OCI-LY3 (cell line): ENCODE measurements at regions not wholly inside any gene's neighbourhood (a gene's known extent, or its start where the extent isn't known, plus 50 kb on each side); places are given as distances from the start of the nearest gene placed in this dataset.

Experiments
- H2AFZ ChIP-seq: fragments of 200-600, 300-600 bp; shearing (Covaris generic); 2 replicates; pipeline ENCODE4 v1.6.0; 2014; ENCODE audit warnings: antibody characterized with exemption, low read depth, low read length
- H3K27ac ChIP-seq: fragments of 200-600, 300-600 bp; sonication (generic); 2 replicates; pipeline ENCODE4 v1.5.1; 2014; ENCODE audit warnings: mild to moderate bottlenecking, low read length, moderate library complexity, mixed read lengths
- H3K27me3 ChIP-seq: fragments of 200-600, 300-600 bp; sonication (generic); 2 replicates; pipeline ENCODE4 v1.6.1; 2014; ENCODE audit warnings: low read depth, low read length, mixed read lengths
- H3K36me3 ChIP-seq: fragments of 200-600, 300-600 bp; sonication (generic); replicated peaks from 2 replicates; pipeline ENCODE3; 2014; ENCODE audit warnings: low read depth, low read length, mixed read lengths
- H3K4me1 ChIP-seq: fragments of 300-600, 200-600 bp; sonication (generic); 2 replicates; pipeline ENCODE4 v1.6.1; 2014; ENCODE audit warnings: low read length, mixed read lengths
- H3K4me2 ChIP-seq: fragments of 200-600, 300-600 bp; sonication (generic); 2 replicates; pipeline ENCODE4 v1.6.1; 2014; ENCODE audit warnings: low read length, mixed read lengths
- H3K4me3 ChIP-seq: fragments of 300-600, 200-600 bp; sonication (generic); 2 replicates; pipeline ENCODE4 v1.5.1; 2014; ENCODE audit warnings: antibody characterized with exemption, mild to moderate bottlenecking, low read length, moderate library complexity
- H3K79me2 ChIP-seq: fragments of 300-600, 200-600 bp; shearing (Covaris generic); 2 replicates; pipeline ENCODE4 v1.6.1; 2014; ENCODE audit warnings: mild to moderate bottlenecking, low read length, mixed read lengths
- H3K9ac ChIP-seq: fragments of 300-600, 200-600 bp; shearing (Covaris generic); 2 replicates; pipeline ENCODE4 v1.6.0; 2014; ENCODE audit warnings: mild to moderate bottlenecking, low read length, moderate library complexity
- H3K9me3 ChIP-seq: fragments of 200-600, 300-600 bp; shearing (Covaris generic); 2 replicates; pipeline ENCODE4 v1.6.1; 2014; ENCODE audit warnings: low read length, mixed read lengths; ENCODE audit not compliant: insufficient read depth
- H4K20me1 ChIP-seq: fragments of 200-600, 300-600 bp; sonication (generic); 2 replicates; pipeline ENCODE4 v1.6.1; 2016; ENCODE audit warnings: low read length, mixed read lengths; ENCODE audit not compliant: insufficient read depth
- EZH2phosphoT487 ChIP-seq: fragments of 200-600 bp; shearing (Covaris generic); IDR thresholded peaks from 2 replicates; pipeline ENCODE4 v1.6.1; 2018; ENCODE audit warnings: antibody characterized with exemption, mixed run types, low read depth
- TF ChIP-seq, protein P1 (sequence below): fragments of 200-600, 300-600 bp; sonication (generic); IDR thresholded peaks from 2 replicates; pipeline ENCODE4 v1.5.1; 2014; ENCODE audit warnings: antibody characterized with exemption, low read length, low read depth

DNA sequence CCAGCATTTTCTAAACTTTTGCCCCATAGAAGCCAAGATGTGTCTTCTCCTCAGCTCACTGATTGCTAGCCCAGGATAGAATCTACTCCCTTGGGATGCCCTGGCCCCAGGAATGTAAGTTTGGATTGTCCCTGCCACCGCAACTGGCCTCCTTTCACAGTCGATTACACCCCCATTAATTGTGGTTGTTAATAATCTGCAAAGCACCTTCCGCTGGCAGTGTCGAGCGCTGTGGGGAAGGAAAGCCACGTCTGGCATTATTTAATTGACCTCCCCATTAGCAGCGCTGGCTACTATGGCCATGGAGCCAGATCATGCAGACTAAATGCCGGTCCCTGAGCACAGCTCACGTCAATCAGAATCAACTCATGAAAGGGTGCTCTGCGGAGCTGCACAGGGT, 597.3 kb upstream of the PLXNA2 start:
- H3K36me3 ChIP-seq = no peaks in the 10 kb centered on the region
- H4K20me1 ChIP-seq = no peaks in the 10 kb centered on the region
- no peak for TF ChIP-seq EZH2phosphoT487
- TF ChIP-seq, protein P1, sequence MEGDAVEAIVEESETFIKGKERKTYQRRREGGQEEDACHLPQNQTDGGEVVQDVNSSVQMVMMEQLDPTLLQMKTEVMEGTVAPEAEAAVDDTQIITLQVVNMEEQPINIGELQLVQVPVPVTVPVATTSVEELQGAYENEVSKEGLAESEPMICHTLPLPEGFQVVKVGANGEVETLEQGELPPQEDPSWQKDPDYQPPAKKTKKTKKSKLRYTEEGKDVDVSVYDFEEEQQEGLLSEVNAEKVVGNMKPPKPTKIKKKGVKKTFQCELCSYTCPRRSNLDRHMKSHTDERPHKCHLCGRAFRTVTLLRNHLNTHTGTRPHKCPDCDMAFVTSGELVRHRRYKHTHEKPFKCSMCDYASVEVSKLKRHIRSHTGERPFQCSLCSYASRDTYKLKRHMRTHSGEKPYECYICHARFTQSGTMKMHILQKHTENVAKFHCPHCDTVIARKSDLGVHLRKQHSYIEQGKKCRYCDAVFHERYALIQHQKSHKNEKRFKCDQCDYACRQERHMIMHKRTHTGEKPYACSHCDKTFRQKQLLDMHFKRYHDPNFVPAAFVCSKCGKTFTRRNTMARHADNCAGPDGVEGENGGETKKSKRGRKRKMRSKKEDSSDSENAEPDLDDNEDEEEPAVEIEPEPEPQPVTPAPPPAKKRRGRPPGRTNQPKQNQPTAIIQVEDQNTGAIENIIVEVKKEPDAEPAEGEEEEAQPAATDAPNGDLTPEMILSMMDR = no peak
- no peak overlapping the region for H2AFZ ChIP-seq
- no peaks in the 10 kb centered on the region for H3K79me2 ChIP-seq
- H3K9ac ChIP-seq = no peak overlapping the region
- H3K27ac ChIP-seq = no peak overlapping the region
- H3K4me2 ChIP-seq = no peak overlapping the region
- no peaks in the 10 kb centered on the region for H3K9me3 ChIP-seq
- H3K4me1 ChIP-seq = no peaks in the 10 kb centered on the region
- peaks cover 7% of the 10 kb centered on the region; the same call in 1 of the 2 replicates for H3K27me3 ChIP-seq
- no peak overlapping the region for H3K4me3 ChIP-seq

DNA sequence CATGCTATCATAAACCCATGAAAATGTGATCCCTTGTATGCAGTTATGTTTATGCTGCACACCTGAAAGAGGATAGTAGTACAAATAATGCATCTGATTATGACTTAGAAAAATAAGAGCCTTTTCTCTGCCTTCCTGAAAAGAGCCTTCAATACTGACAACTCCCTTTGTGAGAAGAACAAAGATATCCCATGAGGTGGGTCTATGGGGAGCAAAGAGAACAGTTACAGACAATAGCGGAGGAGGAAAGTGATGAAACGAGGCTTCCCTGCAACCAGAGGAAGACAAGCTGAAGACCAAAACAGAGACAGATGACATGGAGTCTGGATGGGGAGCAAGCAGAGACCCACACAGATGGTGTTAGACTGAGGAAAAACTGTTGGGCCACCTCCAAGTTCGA, 598.3 kb upstream of the PLXNA2 start:
- H3K4me1 ChIP-seq = no peaks in the 10 kb centered on the region
- H3K4me2 ChIP-seq = no peak overlapping the region
- no peak overlapping the region for H3K27ac ChIP-seq
- no peaks in the 10 kb centered on the region for H3K79me2 ChIP-seq
- TF ChIP-seq, protein P1 = no peak
- no peak for TF ChIP-seq EZH2phosphoT487
- H3K9ac ChIP-seq = no peak overlapping the region
- no peak overlapping the region for H2AFZ ChIP-seq
- peaks cover 4% of the 10 kb centered on the region; the same call in 1 of the 2 replicates for H3K27me3 ChIP-seq
- H3K9me3 ChIP-seq = no peaks in the 10 kb centered on the region
- no peaks in the 10 kb centered on the region for H4K20me1 ChIP-seq
- H3K36me3 ChIP-seq = no peaks in the 10 kb centered on the region
- no peak overlapping the region for H3K4me3 ChIP-seq

DNA sequence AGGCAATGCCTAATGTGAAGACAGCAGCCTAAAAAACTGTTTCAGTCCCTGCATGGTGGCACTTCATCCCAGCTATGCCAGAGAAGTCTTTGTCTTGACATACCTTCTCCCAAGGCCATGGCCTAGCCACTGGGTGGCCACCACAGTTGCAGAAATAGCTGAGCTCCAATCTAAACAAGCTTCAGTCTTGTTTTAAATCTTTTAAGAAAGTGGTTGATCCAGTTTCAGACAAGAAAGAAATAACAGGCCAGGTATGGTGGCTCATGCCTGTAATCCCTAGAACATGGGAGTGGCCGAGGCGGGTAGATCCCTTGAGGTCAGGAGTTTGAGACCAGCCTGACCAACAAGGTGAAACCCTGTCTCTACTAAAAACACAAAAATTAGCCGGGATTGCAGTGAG, 600.0 kb upstream of the PLXNA2 start:
- Histone ChIP-seq H3K4me1 (no peaks in the 10 kb centered on the region), H3K27me3 (peaks cover 12% of the 10 kb centered on the region), H4K20me1 (no peaks in the 10 kb centered on the region), H3K27ac (no peak overlapping the region), H3K9me3 (no peaks in the 10 kb centered on the region), H3K36me3 (no peaks in the 10 kb centered on the region), H3K4me2 (no peak overlapping the region), H3K4me3 (no peak overlapping the region), H2AFZ (no peak overlapping the region), H3K79me2 (no peaks in the 10 kb centered on the region), H3K9ac (no peak overlapping the region)
- TF ChIP-seq, protein P1 = no peak
- TF ChIP-seq EZH2phosphoT487 = no peak

DNA sequence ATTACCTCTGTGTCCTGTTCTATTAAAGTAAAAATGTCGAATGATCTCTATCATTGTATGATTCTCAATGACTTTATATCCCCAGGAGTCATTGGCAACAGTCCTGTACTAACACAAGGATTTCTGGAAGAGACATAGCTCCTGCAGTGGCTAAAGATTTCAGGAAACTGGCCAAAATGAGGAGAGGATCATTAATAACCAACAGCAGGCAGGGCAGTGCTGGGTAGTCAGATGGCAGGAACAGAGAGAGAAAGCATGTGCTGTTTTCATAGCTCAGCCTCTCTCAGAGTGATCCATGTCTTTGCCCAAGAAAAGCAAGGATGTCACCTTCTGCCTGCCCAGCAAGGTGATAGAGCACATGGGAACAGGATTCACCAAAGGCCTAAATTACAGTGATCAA, 604.7 kb upstream of the PLXNA2 start:
- H2AFZ ChIP-seq = no peak overlapping the region
- no peaks in the 10 kb centered on the region for H3K36me3 ChIP-seq
- no peaks in the 10 kb centered on the region for H3K9me3 ChIP-seq
- no peak overlapping the region for H3K9ac ChIP-seq
- no peak overlapping the region for H3K27ac ChIP-seq
- H3K4me3 ChIP-seq = no peak overlapping the region
- peaks cover 36% of the 10 kb centered on the region for H3K27me3 ChIP-seq
- no peaks in the 10 kb centered on the region for H3K4me1 ChIP-seq
- TF ChIP-seq, protein P1 = no peak
- no peak for TF ChIP-seq EZH2phosphoT487
- no peak overlapping the region for H3K4me2 ChIP-seq
- no peaks in the 10 kb centered on the region for H3K79me2 ChIP-seq
- H4K20me1 ChIP-seq = no peaks in the 10 kb centered on the region
